ENCODE measurements at regions not wholly inside any gene's neighbourhood (a gene's known extent, or its start where the extent isn't known, plus 50 kb on each side); places are given as distances from the start of the nearest gene placed in this dataset.

GRCh38 chr9:38205279-38205678 is 136.3 kb upstream of the SHB start:
- no peak for TF ChIP-seq CTCF (conservative IDR thresholded peaks at IDR 0.05 in 1 of 2, IDR thresholded peaks at IDR 0.05 in 1 of 2; ENCODE audit: extremely low read depth in 1 of 2, insufficient read depth in 1 of 2, low read depth in 1 of 2, low read length in 2 of 2)
- TF ChIP-seq EZH2 (IDR thresholded peaks at IDR 0.05; ENCODE audit: borderline replicate concordance, low read length): no peak

Data from mammary epithelial cell (primary cell).